HG03521 (cell line): ENCODE measurements at regions not wholly inside any gene's neighbourhood (a gene's known extent, or its start where the extent isn't known, plus 50 kb on each side); places are given as distances from the start of the nearest gene placed in this dataset.

ENCODE experiments used
- ATAC-seq: cut with Tn5 transposase; IDR thresholded peaks from one replicate; pipeline ENCODE4 v1.9.1; 2021; ENCODE audit warnings: mild to moderate bottlenecking, moderate library complexity; ENCODE audit not compliant: unreplicated experiment

DNA sequence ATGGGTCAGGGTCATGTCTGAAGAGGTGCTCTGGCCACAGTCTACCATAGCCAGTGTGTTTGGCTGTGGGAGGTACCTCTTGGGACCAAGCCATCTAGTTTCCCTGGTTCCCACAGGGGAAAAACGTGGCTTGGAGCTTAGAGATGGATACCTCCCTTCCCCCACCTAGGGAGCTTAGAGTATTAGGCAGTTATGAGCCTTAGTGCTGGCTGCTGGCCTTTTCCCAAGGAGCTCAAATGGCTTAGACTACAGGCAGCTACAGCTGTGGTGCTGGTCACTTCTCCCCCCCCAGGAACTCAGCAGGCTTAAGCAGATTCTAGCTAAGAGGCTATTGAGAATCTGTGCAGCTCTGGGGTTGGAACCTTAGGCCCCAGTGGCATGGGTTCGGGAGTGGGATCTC is 591.2 kb downstream of the NSUN3 start:
- ATAC-seq: no peak

DNA sequence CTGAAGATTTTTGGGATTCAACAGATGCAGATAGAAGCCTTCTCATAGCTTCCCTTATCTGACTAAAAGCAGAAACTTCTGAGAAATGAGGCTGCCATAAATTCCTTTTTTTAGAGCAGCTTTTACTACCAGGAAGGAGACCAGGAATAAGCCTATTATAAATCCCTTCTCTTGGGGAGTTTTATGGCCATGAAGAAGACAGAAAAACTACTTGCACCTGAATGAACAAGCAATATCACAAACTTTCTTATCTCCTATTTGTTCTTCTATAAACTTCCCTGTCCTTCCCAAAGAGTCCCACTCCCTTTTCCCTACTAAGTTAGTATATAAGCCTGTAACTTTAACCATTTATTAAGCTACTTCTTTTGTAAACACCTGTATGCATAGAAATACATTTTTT is 603.1 kb downstream of the NSUN3 start:
- no peak for ATAC-seq

DNA sequence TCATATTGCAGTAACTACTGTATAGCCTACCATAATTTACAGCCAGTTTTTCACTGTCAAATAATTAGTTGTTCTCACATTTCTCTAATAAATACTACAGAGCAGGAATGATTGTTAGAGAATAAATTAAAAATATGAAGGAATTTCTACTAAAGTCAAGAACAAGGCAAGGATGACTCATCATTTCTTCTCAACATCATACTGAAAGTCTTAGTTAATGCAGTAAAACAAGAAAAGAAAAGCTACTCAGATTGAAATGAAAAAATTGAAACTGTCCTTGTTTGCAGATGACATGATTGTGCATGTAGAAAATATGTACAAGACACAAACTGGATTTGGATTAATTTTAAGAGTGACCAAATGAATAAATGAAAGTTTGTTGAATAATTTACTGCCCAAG is 608.2 kb downstream of the NSUN3 start:
- no peak for ATAC-seq

DNA sequence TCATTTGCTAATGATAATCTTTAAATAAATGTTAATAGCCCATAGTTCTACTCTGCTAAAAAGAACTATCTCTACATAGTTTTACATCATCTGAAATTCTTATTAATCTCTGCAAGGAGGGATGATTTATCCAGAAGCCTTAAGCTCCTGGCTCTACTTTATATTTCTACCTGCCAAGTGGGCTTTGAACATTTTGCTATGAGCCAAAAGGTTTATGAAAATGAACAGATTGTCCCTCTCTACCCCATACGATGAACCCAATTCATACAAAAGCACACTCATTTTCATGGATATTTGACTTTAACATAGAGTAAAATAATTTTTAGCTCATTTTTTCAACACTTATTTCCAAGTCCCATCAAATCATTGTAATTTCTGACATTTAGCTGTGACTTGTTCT is 611.0 kb downstream of the NSUN3 start:
- no peak for ATAC-seq

DNA sequence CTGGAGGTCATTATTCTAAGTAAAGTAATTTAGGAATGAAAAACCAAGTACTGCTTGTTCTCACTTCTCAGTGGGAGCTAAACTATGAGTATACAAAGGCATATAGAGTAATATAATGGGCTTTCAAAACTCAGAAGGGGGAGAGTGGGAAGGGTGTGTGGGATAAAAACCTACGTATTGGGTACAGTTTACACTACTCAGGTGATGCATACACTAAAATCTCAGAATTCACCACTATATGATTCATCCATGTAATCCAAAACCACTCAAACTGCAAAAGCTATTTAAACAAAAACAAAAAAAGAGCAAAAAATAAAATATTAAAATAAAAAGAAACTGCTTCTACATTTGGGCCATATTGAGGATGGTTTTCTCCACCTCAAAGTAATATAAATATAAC is 623.3 kb downstream of the NSUN3 start:
- no peak for ATAC-seq

DNA sequence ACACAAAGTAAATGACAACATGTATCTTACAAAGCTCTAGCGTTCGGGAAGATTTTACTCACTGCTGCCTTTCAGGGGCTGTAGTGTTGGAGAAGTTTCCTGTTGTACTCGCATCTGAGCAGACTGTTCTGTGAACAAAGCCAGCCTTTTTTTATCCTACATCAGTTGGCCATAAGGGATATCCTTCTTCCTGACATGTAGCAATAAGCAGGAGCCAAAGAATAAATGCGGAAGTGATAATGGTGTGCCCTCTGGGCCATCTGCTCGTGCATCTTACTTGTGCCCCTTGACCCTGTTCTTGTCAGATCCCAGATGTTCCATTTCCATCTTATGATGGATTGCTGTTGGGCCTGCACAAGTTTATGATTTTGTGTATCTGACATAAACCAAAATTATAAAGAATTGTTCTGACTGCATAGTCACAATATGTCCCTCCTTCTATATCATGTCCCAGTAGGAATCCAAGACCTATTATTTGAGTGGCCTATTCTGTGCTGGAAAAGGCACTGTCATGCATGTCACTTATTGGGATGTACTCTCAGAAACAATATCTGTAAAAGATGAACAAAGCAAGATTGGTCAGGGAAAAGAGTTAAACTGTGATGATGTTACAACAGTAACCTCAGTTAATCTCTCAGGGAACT is 631.3 kb downstream of the NSUN3 start:
- ATAC-seq: no peak

DNA sequence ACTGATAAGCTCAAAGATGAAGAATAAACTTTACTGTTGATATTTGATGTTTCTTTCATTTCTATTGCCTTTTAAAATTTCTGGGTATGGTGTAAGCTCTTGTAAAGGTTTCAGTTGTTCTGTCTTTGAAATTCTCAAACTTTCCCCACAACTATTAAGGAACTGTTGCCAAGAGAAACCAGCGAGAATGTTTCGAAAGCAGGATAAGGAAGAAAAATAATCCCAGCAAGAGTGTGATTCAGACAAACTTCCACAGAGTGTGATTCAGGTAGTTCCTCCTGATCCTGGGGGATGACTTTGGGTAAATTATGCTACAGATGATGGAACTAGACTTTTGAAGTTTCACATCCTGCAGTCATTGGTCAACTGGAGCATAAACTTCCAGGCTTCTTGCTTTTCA is 632.0 kb downstream of the NSUN3 start:
- ATAC-seq: no peak

DNA sequence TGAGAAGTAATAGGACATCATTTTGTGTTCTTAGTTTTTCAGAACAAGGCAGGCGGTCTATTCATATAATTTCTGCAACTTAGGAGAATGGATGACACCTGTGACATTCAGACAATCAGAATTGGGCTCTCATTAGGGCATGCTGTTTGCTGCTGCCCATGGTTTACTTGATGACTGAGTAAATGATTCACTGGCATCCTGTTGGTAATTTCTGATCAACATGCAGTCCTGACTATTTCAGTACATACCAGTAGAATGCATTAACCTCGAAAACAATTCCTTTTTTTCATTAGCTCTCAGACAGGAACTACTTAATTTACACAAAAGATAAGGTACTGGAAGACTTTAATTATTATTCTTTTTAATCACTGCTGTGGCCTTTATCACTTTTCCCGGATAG is 641.6 kb downstream of the NSUN3 start:
- ATAC-seq: no peak

DNA sequence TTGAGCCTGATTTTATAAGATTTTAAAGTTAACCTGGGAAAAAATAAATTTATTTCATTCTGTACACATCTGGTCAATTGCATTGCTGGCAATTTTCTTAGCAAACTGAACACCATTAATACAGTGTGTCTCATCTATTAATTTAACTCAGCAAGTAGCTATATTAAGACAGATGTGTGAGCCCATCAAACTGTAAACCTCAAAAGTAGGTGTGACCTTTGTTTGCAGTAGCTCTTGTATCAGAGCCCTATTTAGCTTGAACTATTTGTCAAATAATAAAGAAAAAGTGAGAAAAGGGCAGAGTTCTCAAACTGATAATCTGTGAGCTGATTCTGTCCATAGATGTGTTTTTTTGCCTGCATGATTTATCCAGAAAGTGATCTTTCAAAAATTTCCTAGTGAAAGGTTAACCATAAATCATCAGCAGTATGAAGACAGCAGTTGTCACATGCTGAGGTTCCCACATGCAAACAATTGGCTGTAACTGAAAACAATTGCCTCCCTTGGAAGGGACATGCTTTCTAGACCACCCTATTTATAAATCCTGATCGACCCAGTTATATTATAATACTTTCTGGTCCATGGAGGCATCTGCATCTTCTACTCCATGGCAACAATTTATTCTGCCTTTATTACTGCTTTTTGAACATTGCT is 646.5 kb downstream of the NSUN3 start:
- ATAC-seq: no peak

DNA sequence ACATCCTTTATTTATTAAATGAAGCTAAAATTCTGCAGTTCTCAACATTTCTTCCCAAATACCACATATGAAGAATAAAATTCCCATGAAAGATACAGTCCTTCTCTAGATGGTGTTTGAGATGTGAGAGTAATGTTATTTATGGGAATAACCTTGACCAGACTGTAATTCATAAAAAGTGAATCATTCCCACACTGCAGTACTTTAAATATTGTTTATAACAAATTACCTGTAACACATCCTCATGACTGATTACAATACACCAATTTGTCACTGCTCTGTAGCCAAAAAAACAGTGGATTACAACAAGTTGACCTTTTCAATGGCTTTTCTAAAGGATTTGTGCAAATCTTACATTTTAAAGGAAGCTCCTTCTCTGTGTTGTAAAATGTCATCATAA is 651.3 kb downstream of the NSUN3 start:
- ATAC-seq: no peak

DNA sequence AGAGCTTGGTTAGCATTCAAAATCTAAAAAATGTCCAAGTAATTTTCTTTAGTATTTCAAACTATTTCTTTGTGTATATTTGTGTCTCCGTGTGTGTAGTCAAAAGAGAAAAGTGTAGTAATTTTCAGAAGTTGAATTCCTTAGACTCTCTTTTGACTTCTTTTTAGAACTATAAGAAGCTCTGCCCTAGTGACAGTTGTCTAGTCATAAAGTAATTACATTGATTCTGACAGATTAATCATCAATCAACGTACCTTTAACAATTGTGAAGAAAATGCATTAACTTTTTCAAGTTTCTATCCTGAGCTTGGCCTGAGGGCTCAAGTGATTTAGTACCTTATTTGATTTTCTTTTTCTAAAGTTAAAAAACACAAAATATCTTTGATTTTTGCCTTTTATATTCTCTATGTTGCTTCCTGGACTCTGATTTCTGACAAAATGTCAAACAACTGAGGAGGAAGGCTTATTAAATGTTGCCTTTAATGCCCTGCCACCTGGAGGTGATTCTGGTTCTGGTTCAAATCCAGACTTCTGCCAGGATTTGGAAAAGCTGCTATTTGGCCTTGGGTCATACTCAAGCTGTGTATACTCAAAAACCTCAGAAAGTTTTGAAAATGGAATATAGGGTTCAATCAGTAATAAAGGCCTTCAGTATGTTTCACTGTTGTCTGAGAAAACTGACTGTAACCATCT is 653.6 kb downstream of the NSUN3 start:
- no peak for ATAC-seq

DNA sequence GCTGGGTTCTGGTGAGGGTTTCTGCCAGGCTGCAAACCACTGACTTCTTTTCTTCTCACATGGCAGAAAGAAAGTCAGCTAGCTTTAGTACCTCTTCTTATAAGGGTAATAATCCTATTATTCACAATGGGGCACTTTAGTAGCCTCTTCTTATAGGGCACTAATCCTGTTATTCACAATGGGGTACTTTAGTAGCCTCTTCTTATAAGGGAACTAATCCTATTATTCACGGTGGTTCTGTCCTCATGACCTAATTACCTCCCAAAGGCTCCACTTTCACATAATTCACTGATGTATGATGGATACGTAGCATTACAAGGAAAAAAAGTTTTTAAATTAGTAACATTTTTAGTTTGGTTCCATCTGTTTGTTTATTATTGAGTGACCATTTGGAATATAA is 671.3 kb downstream of the NSUN3 start:
- no peak for ATAC-seq

DNA sequence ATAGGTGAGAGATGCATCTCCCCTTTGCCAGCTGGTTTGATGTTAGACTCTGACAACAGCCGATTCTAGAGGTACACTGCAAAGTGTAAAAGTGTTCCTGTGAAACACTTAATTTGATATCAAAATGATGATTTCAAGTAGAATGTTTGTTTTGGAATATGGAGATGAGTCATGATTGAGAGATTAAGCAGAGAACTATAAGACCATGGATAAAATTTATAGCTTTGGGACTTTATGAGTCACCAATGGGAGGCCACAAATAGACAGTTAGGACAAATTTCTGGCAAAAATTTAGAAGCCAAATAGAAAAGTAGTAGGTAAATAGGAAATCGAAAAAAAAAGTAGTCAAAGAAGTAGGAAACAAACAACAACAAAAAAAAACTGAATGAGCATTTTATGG is 672.5 kb downstream of the NSUN3 start:
- no peak for ATAC-seq

DNA sequence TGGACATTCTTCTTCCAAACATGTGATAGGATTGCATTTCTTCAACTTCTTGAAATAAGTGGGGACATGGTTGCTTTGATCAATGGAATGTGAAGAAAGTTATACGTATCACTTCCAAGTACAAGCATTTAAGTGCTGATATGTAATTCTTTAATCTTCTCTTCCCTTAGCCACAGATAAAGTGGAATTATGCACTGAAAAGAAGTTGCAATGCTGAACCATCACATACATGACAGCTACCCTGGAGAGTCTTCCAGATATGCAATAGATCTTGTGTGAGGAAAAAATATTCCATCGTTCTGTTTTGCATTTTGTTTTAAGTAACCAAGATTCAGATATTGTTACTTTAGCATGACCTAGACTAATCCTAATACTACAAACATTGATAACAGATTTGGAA is 674.3 kb downstream of the NSUN3 start:
- ATAC-seq: no peak

DNA sequence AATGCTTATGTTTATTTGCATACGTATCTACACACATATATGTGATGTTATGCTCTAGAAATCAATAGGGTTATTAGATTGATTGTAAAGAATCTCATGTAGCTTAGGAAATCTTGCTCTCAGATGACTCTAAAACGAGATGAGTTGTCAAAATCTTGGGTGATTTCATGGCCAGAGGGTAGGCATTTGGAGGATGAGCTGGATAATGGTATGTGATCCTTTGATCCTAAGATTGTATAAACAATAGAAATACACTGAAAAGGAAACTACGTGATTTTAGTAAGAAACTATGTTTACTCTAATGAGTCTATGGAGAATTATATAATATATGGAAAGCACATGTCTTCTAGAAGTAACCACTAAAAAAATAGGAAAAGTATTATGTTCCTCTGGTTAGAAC is 676.6 kb downstream of the NSUN3 start:
- ATAC-seq: no peak

DNA sequence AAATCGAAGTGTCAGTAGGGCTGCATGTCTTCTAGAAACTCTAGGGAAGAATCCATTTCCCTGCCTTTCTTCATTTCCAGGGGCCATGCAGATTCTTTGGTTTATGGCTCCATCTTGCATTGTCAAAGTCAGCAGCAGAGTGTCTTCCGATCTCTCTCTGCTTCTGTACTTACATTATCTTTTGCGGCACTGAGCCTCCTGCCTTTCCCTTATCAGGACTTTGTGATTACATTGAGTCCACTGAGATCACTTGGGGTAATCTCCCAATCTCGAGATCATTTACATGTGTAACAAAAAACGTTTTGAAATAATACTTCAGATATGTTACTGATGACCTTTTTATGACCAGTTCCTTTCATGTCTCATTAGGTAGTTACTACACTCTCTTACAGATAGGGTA is 695.9 kb downstream of the NSUN3 start:
- no peak for ATAC-seq

DNA sequence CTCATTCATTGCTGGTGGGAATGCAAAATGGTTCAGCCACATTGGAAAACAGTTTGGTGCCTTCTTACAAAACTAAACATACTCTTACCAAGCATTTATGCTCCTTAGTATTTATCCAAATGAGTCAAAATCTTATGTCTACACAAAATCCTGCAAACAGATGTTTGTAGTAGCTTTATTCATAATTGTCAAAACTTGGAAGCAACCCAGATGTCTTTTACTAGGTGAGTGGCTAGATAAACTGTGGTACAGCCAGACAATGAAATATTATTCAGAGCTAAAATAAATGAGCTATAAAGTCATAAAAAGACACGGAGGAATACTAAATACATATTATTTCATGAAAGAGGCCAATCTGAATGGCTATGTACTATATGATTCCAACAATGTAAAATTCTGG is 709.5 kb downstream of the NSUN3 start:
- ATAC-seq: no peak

DNA sequence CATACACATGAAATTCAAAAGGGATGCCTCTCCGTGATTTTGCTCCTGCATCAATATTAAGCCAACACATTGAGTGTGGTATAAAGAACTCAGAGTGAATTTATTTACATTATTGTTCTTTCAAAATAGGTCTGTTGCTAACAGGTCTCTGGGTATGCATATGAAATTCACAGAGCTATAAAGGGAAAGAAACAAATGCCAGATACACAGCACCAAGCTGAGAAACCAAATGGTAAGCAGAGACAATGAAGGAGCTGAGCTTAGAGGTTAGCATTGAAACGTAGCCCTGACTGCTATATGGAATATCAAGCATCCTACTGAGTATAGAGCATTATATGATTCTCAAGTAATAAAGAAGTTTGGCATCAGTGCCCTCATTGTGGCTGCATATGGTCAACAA is 712.9 kb downstream of the NSUN3 start:
- ATAC-seq: no peak

DNA sequence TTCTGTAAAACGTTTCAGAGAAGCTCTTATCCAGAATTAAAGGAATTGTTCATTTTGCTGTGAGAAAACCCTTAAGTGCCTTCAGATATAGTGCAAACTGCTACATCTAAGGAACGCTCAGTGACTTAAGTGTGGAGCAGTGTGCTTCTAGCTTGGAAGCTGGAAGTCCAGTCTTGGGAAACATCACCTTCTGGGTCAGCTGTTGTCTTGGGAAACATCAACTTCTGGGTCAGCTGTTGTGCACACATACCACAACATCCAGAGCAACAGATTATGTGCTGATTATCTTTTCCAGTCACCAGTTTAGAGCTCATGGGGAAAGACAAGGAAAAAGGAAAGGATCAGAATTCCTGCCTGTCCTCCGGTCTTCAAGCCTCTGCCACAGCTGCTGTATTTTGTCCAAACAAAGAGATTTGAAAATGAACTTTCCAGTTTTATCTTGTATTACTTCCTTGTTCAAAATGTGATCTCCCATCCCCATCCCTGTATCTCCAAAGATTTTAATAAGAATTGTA is 713.6 kb downstream of the NSUN3 start:
- no peak for ATAC-seq

DNA sequence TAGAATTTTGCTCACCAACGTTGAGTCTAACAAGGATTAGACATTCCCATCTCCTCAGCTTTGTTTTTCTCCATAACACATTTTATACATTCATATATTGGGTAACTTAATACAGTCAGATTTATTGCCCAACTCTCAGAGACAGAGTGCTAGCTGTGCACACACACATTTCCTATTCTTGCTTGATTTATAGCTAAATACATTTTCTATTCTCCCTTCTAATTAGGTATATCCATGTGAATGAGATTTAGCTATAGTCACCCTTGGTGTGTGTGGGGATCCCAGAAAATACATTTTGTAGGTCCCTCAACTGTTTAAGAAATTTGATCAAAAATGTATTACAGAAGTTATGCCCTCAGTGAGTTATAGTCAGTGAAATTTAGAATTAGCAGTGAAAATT is 715.4 kb downstream of the NSUN3 start:
- no peak for ATAC-seq

DNA sequence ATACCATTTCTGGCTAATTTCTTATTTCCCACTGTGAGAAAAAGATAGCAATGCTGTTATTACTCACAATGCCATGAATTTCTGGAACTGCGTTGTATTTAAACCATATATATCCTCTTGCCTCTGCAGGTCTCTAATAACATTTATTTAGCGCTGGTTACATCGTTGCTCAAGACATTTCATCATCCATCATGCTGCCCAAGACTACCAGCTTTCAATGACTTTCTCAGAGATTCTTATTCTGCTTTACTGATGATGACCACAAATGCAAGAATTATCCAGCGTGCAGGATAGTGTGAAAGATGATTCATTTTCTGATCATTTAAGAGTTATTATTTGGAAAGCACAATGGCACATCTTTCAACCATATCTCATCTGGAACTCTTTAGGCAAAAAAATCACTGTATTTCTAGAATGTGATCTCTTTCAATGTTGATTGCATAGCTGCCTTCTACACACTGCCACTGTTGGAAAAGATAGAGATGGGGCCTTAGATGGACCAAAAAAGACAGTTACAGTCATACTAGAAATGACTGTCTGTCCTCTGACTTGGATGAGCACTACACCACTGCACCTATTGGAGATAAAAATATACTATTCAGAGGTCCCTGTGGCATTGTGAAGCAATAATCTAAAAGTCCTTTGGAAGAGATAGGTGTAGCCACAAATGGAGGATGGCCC is 716.1 kb downstream of the NSUN3 start:
- no peak for ATAC-seq

DNA sequence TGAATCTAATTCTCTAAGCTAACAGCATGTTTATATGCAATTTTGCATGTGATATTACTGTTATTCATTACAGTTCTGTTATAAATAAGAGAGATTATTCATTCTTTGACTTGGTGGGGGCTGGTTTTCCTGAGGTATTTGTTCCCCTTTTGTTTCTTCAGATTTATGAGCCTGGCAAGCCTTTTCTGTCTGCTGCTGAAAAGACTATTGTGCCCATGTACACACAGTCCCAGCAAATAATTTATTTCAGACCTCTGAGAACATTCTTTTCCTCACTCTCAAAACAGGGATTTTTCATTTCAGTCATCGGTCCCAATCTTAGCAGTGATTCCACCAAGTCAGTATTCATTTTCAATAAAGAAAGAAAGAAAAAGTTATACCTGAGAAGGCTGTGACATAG is 716.8 kb downstream of the NSUN3 start:
- ATAC-seq: no peak
